ENCODE measurements at regions not wholly inside any gene's neighbourhood (a gene's known extent, or its start where the extent isn't known, plus 50 kb on each side); places are given as distances from the start of the nearest gene placed in this dataset.

- TF ChIP-seq CTCF (IDR thresholded peaks at IDR 0.05) = no peak
- no peak for TF ChIP-seq POLR2A (IDR thresholded peaks at IDR 0.05)
- TF ChIP-seq POLR2AphosphoS5 (IDR thresholded peaks at IDR 0.05; ENCODE audit: insufficient read depth in 1 of 2, low read depth in 1 of 2) = no peak
Measured at GRCh38 chr5:3801967-3802366, 206.3 kb downstream of the IRX1 start.
